ENCODE measurements at regions not wholly inside any gene's neighbourhood (a gene's known extent, or its start where the extent isn't known, plus 50 kb on each side); places are given as distances from the start of the nearest gene placed in this dataset.

GRCh38 chr15:93261845-93262244, 172.8 kb upstream of the RGMA start:
- TF ChIP-seq POLR2A (IDR thresholded peaks at IDR 0.05), result no peak
- TF ChIP-seq, protein P1, sequence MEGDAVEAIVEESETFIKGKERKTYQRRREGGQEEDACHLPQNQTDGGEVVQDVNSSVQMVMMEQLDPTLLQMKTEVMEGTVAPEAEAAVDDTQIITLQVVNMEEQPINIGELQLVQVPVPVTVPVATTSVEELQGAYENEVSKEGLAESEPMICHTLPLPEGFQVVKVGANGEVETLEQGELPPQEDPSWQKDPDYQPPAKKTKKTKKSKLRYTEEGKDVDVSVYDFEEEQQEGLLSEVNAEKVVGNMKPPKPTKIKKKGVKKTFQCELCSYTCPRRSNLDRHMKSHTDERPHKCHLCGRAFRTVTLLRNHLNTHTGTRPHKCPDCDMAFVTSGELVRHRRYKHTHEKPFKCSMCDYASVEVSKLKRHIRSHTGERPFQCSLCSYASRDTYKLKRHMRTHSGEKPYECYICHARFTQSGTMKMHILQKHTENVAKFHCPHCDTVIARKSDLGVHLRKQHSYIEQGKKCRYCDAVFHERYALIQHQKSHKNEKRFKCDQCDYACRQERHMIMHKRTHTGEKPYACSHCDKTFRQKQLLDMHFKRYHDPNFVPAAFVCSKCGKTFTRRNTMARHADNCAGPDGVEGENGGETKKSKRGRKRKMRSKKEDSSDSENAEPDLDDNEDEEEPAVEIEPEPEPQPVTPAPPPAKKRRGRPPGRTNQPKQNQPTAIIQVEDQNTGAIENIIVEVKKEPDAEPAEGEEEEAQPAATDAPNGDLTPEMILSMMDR (IDR thresholded peaks at IDR 0.05), result no peak

All from testis (tissue), 2 donors.